Kidney epithelial cell (primary cell): ENCODE measurements at regions not wholly inside any gene's neighbourhood (a gene's known extent, or its start where the extent isn't known, plus 50 kb on each side); places are given as distances from the start of the nearest gene placed in this dataset.

ENCODE experiments used
- DNase-seq: peaks from one replicate; pipeline ENCODE4 v3.0.0-alpha.2; 2010; ENCODE audit warnings: low read depth
- H3K27me3 ChIP-seq: 2 replicates; pipeline ENCODE4 v1.6.0; 2011; ENCODE audit warnings: low read length; ENCODE audit not compliant: control insufficient read depth, insufficient read depth
- H3K36me3 ChIP-seq: 2 replicates; pipeline ENCODE4 v1.5.1; 2011; ENCODE audit warnings: low read length; ENCODE audit not compliant: control insufficient read depth, insufficient read depth
- H3K4me3 ChIP-seq: 2 replicates; pipeline ENCODE4 v1.5.1; 2011; ENCODE audit warnings: low read depth, mild to moderate bottlenecking, control low read depth, low read length
- CTCF ChIP-seq: IDR thresholded peaks from 2 replicates; pipeline ENCODE4 v1.5.1; 2011; ENCODE audit warnings: mild to moderate bottlenecking, moderate library complexity, low read length, control low read depth, inconsistent platforms; ENCODE audit not compliant: insufficient read depth, poor library complexity, severe bottlenecking

DNA sequence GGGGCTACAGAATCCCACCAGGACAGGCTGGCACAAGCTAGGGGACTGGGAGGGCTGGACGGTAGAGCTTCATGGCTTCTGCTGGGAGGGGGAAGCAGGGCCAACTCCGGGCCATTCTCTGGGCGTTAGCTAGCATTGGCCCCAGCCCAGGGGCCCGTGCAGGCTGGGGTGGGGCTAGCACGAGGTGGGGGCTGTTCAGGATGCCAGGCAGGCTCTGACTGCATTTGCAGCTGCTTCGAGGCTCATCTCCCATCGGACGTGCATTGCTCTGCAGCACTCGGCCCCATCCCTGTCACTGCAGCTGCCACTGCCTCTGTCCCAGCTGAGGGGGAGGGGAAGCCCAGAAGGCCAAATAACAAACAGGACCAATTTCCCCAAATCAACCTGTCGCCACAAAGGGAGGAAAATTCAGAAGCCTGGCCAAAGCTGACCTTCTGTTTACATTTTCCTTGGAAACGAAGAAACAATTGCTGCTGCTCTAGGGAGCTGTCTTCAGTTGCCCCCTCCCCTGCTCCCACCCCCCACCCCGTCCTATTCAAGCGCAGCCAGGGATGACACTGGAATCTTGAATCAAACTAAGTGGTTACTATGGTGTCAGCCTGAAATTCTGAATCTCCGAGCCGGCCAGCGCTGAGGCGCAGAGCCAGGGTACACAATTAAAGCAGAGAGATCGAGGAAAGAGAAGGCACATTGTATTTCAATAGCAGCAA lies 138.8 kb upstream of the PRR20G start:
- no peak overlapping the region for H3K4me3 ChIP-seq
- H3K36me3 ChIP-seq = no peaks in the 10 kb centered on the region
- no peak for DNase-seq
- peaks cover 44% of the 10 kb centered on the region for H3K27me3 ChIP-seq
- TF ChIP-seq CTCF = no peak

GRCh38 chr3:127425505-127426443 lies 137.9 kb upstream of the PRR20G start:
- no peak for TF ChIP-seq CTCF
- Histone ChIP-seq H3K36me3 (no peaks in the 10 kb centered on the region), H3K4me3 (no peak overlapping the region), H3K27me3 (peaks cover 45% of the 10 kb centered on the region)
- no peak for DNase-seq

DNA sequence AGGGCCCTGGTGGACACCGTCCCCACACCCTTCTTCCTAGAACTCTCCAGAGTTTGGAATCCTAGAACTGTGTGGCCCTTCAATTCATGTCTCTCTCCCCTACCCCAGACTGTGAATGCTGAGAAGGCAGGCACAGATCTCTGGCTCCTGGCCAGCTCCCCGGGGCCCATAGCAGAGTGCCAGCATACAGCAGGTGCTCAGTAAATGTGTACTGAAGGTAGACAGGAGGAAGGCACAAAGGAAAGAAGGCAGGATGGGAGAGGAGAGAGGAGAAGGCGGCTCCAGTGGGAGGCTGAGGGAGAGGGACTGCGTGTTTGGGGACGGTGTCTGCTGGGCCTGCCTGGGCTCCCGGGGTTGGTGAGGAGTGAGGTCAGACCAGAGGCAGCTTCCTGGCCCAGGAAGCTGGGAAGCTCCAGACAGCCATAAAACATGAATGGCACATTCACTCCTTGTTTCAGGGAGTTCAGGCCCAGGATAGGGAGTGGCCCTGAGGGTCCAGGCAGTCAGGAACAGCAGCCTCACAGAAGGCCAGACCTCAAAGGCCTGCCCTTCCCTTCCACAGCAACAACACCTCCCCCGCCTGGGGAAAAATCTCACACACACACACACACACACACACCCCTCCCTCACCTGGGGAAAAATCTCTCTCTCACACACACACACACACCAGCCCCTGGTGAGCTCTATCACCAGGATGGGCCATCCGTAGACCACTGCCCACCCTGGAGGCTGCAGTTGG lies 137.1 kb upstream of the PRR20G start:
- H3K27me3 ChIP-seq = peaks cover 48% of the 10 kb centered on the region
- no peak for TF ChIP-seq CTCF
- H3K36me3 ChIP-seq = no peaks in the 10 kb centered on the region
- no peak for DNase-seq
- no peak overlapping the region for H3K4me3 ChIP-seq

GRCh38 chr3:127423856-127424765 lies 136.3 kb upstream of the PRR20G start:
- TF ChIP-seq CTCF = no peak
- DNase-seq = no peak
- Histone ChIP-seq H3K36me3 (no peaks in the 10 kb centered on the region), H3K4me3 (no peak overlapping the region), H3K27me3 (peaks cover 52% of the 10 kb centered on the region)

- DNase-seq = no peak
- Histone ChIP-seq H3K36me3 (no peaks in the 10 kb centered on the region), H3K27me3 (peaks cover 51% of the 10 kb centered on the region), H3K4me3 (no peak overlapping the region)
- no peak for TF ChIP-seq CTCF
These were observed 135.0 kb upstream of the PRR20G start for GRCh38 chr3:127422663-127423375.
